Panc1 (cell line): ENCODE measurements at regions not wholly inside any gene's neighbourhood (a gene's known extent, or its start where the extent isn't known, plus 50 kb on each side); places are given as distances from the start of the nearest gene placed in this dataset.

Experiments
- POLR2AphosphoS5 ChIP-seq: IDR thresholded peaks from 2 replicates; pipeline ENCODE4 v1.6.1; 2012; ENCODE audit warnings: mild to moderate bottlenecking, low read depth, low read length, moderate library complexity
- SIN3A ChIP-seq: IDR thresholded peaks from 2 replicates; pipeline ENCODE4 v1.6.1; 2012; ENCODE audit warnings: low read depth, mild to moderate bottlenecking, low read length, moderate library complexity, borderline replicate concordance; ENCODE audit not compliant: insufficient read depth
- TF ChIP-seq, protein P1 (sequence below): fragments of 450-650 bp; IDR thresholded peaks from 2 replicates; pipeline ENCODE4 v1.5.1; 2017; ENCODE audit warnings: mild to moderate bottlenecking
- TF ChIP-seq, protein P2 (sequence below), 2 experiments: IDR thresholded peaks; 2 replicates each; pipeline ENCODE4 v1.6.1; 2011 to 2012; ENCODE audit warnings: low read depth in 2 of 2, control low read depth in 1 of 2, low read length in 1 of 2, mild to moderate bottlenecking in 1 of 2, moderate library complexity in 1 of 2; ENCODE audit not compliant: insufficient read depth in 1 of 2

DNA sequence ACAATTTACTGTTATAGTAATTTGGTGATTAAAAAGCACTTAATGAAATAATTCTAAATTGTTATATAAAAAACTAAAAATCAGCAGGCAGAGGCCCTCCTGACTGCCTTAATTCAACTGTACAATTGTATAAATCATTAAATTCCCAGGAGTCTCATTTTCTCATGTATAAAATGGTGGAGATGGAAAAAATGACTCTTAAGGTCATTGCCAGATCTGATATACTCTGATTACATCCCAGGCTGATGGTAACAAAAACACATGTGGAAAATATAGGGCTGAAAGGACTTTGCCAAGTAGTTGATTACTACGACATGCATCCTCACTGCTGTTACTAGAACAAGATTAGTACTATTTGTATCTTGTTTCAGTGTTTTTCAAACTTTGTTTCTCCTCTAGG lies 1020.0 kb upstream of the SLC10A2 start:
- TF ChIP-seq, protein P1, sequence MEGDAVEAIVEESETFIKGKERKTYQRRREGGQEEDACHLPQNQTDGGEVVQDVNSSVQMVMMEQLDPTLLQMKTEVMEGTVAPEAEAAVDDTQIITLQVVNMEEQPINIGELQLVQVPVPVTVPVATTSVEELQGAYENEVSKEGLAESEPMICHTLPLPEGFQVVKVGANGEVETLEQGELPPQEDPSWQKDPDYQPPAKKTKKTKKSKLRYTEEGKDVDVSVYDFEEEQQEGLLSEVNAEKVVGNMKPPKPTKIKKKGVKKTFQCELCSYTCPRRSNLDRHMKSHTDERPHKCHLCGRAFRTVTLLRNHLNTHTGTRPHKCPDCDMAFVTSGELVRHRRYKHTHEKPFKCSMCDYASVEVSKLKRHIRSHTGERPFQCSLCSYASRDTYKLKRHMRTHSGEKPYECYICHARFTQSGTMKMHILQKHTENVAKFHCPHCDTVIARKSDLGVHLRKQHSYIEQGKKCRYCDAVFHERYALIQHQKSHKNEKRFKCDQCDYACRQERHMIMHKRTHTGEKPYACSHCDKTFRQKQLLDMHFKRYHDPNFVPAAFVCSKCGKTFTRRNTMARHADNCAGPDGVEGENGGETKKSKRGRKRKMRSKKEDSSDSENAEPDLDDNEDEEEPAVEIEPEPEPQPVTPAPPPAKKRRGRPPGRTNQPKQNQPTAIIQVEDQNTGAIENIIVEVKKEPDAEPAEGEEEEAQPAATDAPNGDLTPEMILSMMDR = no peak
- TF ChIP-seq POLR2AphosphoS5 (no peak), SIN3A (no peak)
- TF ChIP-seq, protein P2, sequence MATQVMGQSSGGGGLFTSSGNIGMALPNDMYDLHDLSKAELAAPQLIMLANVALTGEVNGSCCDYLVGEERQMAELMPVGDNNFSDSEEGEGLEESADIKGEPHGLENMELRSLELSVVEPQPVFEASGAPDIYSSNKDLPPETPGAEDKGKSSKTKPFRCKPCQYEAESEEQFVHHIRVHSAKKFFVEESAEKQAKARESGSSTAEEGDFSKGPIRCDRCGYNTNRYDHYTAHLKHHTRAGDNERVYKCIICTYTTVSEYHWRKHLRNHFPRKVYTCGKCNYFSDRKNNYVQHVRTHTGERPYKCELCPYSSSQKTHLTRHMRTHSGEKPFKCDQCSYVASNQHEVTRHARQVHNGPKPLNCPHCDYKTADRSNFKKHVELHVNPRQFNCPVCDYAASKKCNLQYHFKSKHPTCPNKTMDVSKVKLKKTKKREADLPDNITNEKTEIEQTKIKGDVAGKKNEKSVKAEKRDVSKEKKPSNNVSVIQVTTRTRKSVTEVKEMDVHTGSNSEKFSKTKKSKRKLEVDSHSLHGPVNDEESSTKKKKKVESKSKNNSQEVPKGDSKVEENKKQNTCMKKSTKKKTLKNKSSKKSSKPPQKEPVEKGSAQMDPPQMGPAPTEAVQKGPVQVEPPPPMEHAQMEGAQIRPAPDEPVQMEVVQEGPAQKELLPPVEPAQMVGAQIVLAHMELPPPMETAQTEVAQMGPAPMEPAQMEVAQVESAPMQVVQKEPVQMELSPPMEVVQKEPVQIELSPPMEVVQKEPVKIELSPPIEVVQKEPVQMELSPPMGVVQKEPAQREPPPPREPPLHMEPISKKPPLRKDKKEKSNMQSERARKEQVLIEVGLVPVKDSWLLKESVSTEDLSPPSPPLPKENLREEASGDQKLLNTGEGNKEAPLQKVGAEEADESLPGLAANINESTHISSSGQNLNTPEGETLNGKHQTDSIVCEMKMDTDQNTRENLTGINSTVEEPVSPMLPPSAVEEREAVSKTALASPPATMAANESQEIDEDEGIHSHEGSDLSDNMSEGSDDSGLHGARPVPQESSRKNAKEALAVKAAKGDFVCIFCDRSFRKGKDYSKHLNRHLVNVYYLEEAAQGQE (IDR thresholded peaks at IDR 0.05; ENCODE audit: insufficient read depth in 1 of 2, low read depth in 2 of 2, low read length in 1 of 2) = no peak
